NAMALWA (cell line): ENCODE measurements at regions not wholly inside any gene's neighbourhood (a gene's known extent, or its start where the extent isn't known, plus 50 kb on each side); places are given as distances from the start of the nearest gene placed in this dataset.
"Not testable (repeated sequence)": the region's sequence is repeated elsewhere in the genome, so short reads cannot be mapped to it uniquely, and the experiment has no call there.

Experiments used
- DNase-seq: peaks from one replicate; pipeline ENCODE4 v3.0.0-alpha.2; 2015; ENCODE audit warnings: low spot score

- DNase-seq: no peak
Measured at GRCh38 chr16:48003206-48003907, 152.4 kb downstream of the ABCC12 start.

- DNase-seq: no peak
Measured at GRCh38 chr16:48001324-48001895, 154.4 kb downstream of the ABCC12 start.

- DNase-seq: peak; percentile 23
Measured at GRCh38 chr16:48000622-48001021, 155.2 kb downstream of the ABCC12 start.

- no peak for DNase-seq
Measured at GRCh38 chr16:47999595-47999994, 156.2 kb downstream of the ABCC12 start.

GRCh38 chr16:47995354-47995753 is 160.4 kb downstream of the ABCC12 start:
- no peak for DNase-seq

GRCh38 chr16:47991491-47991890 is 164.3 kb downstream of the ABCC12 start:
- no peak for DNase-seq

GRCh38 chr16:47990676-47991075 is 165.1 kb downstream of the ABCC12 start:
- no peak for DNase-seq

- no peak for DNase-seq
Measured at GRCh38 chr16:47987136-47987535, 168.7 kb downstream of the ABCC12 start.

- DNase-seq: no peak
Measured at GRCh38 chr16:47986031-47986430, 169.8 kb downstream of the ABCC12 start.

- DNase-seq: no peak
Measured at GRCh38 chr16:47984669-47985068, 171.1 kb downstream of the ABCC12 start.

GRCh38 chr16:47983999-47984580 is 171.7 kb downstream of the ABCC12 start:
- no peak for DNase-seq

- DNase-seq: no peak
Measured at GRCh38 chr16:47980212-47980611, 175.6 kb downstream of the ABCC12 start.

GRCh38 chr16:47979616-47980182 is 176.1 kb downstream of the ABCC12 start:
- no peak for DNase-seq

- no peak for DNase-seq
Measured at GRCh38 chr16:47979164-47979520, 176.7 kb downstream of the ABCC12 start.

- no peak for DNase-seq
Measured at GRCh38 chr16:47978491-47979163, 177.2 kb downstream of the ABCC12 start.

GRCh38 chr16:47977802-47978201 is 178.0 kb downstream of the ABCC12 start:
- DNase-seq: peak; percentile 6

GRCh38 chr16:47976636-47977210 is 179.1 kb downstream of the ABCC12 start:
- no peak for DNase-seq

GRCh38 chr16:47974971-47975370 is 180.8 kb downstream of the ABCC12 start:
- DNase-seq: not testable (repeated sequence)

GRCh38 chr16:47973552-47973951 is 182.2 kb downstream of the ABCC12 start:
- DNase-seq: no peak

- DNase-seq: no peak
Measured at GRCh38 chr16:47972246-47972985, 183.4 kb downstream of the ABCC12 start.

GRCh38 chr16:47971225-47971624 is 184.6 kb downstream of the ABCC12 start:
- no peak for DNase-seq
